Lung microvascular endothelial cell (primary cell): ENCODE measurements at regions not wholly inside any gene's neighbourhood (a gene's known extent, or its start where the extent isn't known, plus 50 kb on each side); places are given as distances from the start of the nearest gene placed in this dataset.
"Not testable (repeated sequence)": the region's sequence is repeated elsewhere in the genome, so short reads cannot be mapped to it uniquely, and the experiment has no call there.

ENCODE experiments used
- DNase-seq, 2 donors: peaks; one replicate each; pipeline versions ENCODE4 v3.0.0 to v3.0.0-alpha.2; 2010; ENCODE audit warnings: low read depth in 2 of 2

- DNase-seq: no peak
Observed at GRCh38 chr5:58024151-58024550, 435.7 kb downstream of the PLK2 start.

- DNase-seq: peak in 1 of 2 donors; percentile 16
Observed at GRCh38 chr5:58022055-58022454, 437.8 kb downstream of the PLK2 start.

- no peak for DNase-seq
Observed at GRCh38 chr5:58021466-58021865, 438.4 kb downstream of the PLK2 start.

DNA sequence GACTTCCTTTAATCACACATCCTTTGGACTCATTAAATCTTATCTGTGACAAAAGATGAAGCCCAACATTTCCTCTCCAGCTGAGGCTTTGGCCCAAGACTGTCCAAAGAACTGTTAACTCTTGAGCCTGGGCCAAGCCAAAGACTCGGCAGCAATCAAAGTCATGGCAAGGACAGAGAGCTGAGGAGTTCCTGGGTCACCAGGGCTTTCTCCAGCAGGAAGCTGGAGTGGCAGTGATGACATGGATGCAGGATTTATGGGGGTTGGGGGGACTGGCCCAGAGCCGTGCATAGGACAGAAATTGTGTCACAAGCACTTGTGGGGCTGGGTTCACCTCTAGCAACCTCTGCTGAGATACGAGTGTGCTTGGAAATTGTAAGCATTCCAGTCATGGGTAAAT is 440.3 kb downstream of the PLK2 start:
- DNase-seq: peak; percentile 79 to 93

DNA sequence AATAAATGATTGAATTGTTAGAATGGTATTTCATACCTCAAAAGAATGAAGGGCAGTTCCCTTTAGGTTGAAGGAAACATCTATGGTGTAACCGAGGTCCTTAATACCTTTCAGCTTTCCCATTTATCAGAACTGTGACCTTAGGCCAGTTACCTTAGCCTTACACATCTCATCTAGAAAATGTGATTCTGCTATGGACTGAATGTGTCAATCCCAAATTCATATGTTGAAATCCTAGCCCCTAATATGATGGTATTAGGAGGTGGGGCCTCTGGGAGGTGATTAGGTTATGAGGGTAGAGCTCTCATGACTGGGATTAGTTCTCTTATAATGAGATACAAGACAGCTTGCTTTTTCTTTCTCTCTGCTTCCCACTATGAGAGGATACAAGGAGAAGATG is 441.9 kb downstream of the PLK2 start:
- DNase-seq: no peak

GRCh38 chr5:58016877-58017276 is 443.0 kb downstream of the PLK2 start:
- DNase-seq: no peak

DNA sequence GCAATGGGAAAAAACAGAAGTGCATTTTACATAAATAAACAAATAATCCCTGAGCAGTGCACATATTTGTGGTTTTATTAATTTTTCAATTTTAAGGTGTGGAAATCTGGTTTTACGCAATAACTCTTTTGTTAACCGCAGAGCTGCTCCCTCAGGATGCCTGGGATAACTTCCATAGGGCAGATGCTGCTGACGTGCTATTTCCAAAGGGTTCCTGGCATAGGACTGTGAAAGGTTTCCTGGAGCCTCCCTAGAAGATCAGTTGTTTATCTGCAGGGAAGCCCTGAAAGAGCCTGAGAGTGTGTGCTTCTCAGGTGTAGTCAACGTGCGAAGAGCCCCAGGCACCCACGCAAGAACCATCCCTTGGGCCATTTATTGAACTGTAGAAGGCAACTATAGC is 443.5 kb downstream of the PLK2 start:
- no peak for DNase-seq

DNA sequence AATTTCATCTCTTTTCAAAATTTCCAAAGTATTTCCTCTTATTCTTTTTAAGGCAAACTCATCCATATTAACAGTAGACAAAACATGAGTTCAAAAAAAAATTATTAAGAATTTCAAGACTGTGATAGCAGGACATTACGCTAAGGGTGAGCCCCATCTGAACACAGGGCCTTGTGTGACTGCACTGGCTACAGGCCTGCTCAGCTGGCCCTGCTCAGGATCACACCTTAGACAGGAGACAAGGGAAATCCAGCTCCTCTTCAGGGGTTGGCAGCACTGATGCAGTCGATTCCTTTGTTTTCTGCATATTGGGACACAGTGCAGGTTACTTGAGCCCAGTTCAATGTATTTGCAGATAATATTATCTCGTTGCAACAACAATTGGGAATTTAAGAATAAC is 444.7 kb downstream of the PLK2 start:
- DNase-seq: no peak

- DNase-seq: no peak
Observed at GRCh38 chr5:58013542-58014258, 446.2 kb downstream of the PLK2 start.

DNA sequence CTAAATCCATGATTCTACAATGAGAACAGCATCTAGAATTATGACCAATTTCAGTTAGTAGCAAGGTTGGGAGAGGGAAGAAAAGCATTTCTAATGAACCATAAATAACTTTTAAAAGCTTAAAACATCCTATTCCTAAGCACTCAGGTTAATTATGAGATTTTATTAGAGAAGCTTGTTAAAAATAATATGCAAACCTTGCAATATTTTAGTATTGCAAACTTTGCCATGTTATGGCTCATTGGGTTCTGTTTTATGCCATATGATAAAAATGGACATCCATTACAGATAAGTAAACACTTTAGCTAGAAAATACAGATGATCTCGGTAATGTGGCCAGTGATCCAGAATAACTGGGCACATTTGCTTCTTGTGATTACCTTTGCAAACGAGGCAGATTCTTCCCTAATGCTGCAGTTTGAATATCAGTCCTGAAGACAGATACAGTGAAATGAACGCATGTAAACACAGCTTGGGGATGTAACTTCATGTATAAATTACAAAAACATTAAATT is 447.0 kb downstream of the PLK2 start:
- no peak for DNase-seq

- DNase-seq: peak in 1 of 2 donors; percentile 33
Observed at GRCh38 chr5:58012102-58012501, 447.8 kb downstream of the PLK2 start.

GRCh38 chr5:58011301-58011700 is 448.6 kb downstream of the PLK2 start:
- DNase-seq: no peak

- no peak for DNase-seq
Observed at GRCh38 chr5:58009754-58010153, 450.1 kb downstream of the PLK2 start.

DNA sequence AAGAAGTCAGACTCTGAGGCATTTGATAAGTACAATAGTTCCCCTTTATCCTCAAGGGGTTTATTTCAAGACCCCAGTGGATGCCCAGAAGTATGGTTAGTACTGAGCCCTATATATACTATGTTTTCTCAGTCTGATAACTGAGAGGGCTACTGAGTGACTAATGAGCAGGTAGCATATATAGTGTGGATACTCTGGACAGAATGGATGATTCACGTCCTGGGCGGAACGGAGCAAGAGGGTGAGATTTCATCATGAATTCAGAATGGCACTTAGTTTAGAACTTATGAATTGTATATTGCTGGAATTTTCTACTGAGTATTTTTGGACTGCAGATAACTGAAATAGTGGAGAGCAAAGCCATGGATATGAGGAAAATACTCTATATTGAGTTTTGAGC is 457.6 kb downstream of the PLK2 start:
- peak; percentile 16 to 82 for DNase-seq

DNA sequence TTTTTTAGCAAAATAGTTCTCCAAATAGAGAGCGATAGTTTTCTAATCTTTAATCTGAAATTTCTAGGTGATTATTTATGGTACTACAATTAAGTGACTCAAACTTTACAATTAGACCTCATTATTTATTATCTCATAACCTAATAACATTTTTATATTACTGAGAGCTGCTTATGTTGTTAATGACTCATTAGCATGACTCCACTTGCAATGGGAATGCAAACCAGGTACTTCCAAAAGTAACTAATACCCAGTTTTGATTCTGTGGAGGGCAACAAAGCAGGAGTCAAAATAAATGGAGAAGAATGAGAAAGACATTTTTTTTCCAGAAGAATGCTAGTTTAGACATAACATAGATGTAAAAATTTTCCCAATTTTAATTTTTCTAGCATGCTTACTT is 466.0 kb downstream of the PLK2 start:
- DNase-seq: no peak

DNA sequence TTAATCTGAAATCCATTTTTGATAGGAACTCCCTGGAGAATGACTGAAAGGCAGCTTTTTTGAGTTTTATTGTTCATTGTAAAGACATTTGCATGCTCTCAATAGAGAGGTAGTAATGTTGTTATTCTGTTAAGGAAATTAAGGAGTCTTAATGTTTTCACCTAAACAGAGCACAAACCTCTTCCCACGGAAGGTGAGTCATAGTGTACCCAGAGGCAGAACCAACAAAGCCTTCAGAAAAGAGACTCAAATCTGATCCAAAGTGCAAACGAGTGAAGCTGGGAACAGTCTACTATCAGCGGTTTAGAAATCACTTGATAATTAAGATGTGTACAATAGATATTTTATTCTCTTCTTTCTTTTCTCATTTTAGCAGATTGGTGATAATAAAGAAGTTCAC is 470.5 kb downstream of the PLK2 start:
- DNase-seq: peak in 1 of 2 donors; percentile 88

- DNase-seq: no peak
Observed at GRCh38 chr5:57988813-57989212, 471.1 kb downstream of the PLK2 start.

GRCh38 chr5:57987552-57987951 is 472.3 kb downstream of the PLK2 start:
- no peak for DNase-seq

- peak; percentile 12 to 54 for DNase-seq
Observed at GRCh38 chr5:57986761-57987341, 473.0 kb downstream of the PLK2 start.

DNA sequence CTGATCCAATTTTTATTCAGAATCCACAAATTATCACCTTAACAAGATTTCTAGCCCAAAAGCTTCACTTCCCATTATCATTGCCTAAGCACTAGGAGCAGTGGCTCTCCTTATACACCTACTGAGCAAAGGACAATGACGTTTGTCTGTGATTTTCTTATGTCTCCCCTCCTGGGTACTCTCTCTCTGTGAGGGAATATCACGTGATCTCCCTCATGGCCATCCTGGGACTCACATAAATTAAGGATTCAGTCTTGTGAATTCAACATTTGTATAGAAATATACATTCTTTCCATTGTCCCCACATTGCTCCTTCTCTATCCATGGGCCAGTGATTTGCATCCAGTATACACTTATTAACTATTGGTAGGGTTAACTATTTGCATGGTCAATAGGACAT is 476.5 kb downstream of the PLK2 start:
- DNase-seq: no peak

DNA sequence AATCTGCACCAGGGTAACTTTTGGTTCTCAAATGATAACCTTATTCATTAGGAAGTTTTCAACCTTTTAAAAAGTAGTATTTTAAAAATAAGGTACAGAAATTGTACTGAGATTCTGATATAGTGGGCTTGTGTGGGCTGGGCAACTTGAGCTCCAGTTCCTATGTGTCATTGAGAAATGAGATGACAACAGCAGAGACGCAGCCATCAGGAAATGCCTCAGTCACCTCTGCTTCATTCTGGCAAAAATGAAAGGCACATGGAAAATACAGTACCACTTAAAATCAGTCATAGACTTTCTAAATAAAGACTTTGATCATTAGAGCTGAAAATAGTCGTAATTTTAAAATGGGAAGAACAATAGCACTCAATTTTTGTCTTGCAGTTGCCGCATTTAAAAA is 480.2 kb downstream of the PLK2 start:
- no peak for DNase-seq

GRCh38 chr5:57976506-57976905 is 483.4 kb downstream of the PLK2 start:
- peak in 1 of 2 donors; percentile 48 for DNase-seq

DNA sequence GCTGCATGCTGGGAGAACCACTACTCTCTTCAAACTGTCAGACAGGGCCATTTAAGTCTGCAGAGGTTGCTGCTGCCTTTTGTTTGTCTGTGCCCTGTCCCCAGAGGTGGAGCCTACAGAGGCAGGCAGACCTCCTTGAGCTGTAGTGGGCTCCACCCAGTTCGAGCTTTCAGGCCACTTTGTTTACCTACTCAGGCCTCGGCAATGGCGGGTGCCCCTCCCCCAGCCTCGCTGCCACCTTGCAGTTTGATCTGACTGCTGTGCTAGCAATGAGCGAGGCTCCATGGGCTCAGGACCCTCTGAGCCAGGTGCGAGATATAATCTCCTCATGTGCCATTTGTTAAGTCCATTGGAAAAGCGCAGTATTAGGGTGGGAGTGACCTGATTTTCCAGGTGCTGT is 487.8 kb downstream of the PLK2 start:
- DNase-seq: not testable (repeated sequence)
